GM23338 (cell line): ENCODE measurements at regions not wholly inside any gene's neighbourhood (a gene's known extent, or its start where the extent isn't known, plus 50 kb on each side); places are given as distances from the start of the nearest gene placed in this dataset.

Experiments
- ATAC-seq: fragments of 200-7000 bp; cut with Tn5 transposase; 3 replicates; pipeline ENCODE4 v1.9.1; 2020
- DNase-seq: peaks from one replicate; pipeline ENCODE4 v3.0.0-alpha.2; 2015; ENCODE audit warnings: low spot score
- H2AFZ ChIP-seq: fragments of 200-600 bp; sonication (generic); 2 replicates; pipeline ENCODE4 v1.8.0; 2016; ENCODE audit warnings: antibody characterized with exemption, mild to moderate bottlenecking, moderate library complexity
- H3F3A ChIP-seq: fragments of 200-600 bp; sonication (generic); replicated peaks from 2 replicates; pipeline ENCODE4 v1.8.0; 2017; ENCODE audit warnings: antibody characterized with exemption, mixed run types, low read depth
- H3K27ac ChIP-seq: fragments of 200-600 bp; sonication (generic); 2 replicates; pipeline ENCODE4 v1.6.1; 2016; ENCODE audit warnings: low read depth
- H3K27me3 ChIP-seq: fragments of 200-600 bp; sonication (generic); 2 replicates; pipeline ENCODE4 v1.8.0; 2016; ENCODE audit warnings: mild to moderate bottlenecking, mixed run types, moderate library complexity; ENCODE audit not compliant: insufficient read depth
- H3K36me3 ChIP-seq: fragments of 200-600 bp; sonication (generic); 2 replicates; pipeline ENCODE4 v1.8.0; 2016; ENCODE audit warnings: mild to moderate bottlenecking; ENCODE audit not compliant: insufficient read depth
- H3K4me1 ChIP-seq: fragments of 200-600 bp; sonication (generic); 2 replicates; pipeline ENCODE4 v1.8.0; 2016; ENCODE audit warnings: mild to moderate bottlenecking, moderate library complexity; ENCODE audit not compliant: insufficient read depth
- H3K4me2 ChIP-seq: fragments of 200-600 bp; sonication (generic); 2 replicates; pipeline ENCODE4 v1.7.1; 2017; ENCODE audit warnings: mixed run types
- H3K4me3 ChIP-seq: fragments of 200-600 bp; sonication (generic); 2 replicates; pipeline ENCODE4 v1.6.1; 2016; ENCODE audit warnings: mixed run types
- H3K79me2 ChIP-seq: fragments of 200-600 bp; sonication (generic); replicated peaks from 2 replicates; pipeline ENCODE4 v1.8.0; 2017; ENCODE audit warnings: mild to moderate bottlenecking; ENCODE audit not compliant: insufficient read depth
- H3K9me2 ChIP-seq: fragments of 200-600 bp; sonication (generic); 2 replicates; pipeline ENCODE4 v1.8.0; 2017; ENCODE audit not compliant: insufficient read depth
- H4K20me1 ChIP-seq: fragments of 200-600 bp; sonication (generic); replicated peaks from 2 replicates; pipeline ENCODE4 v1.8.0; 2017; ENCODE audit warnings: mild to moderate bottlenecking; ENCODE audit not compliant: insufficient read depth
- H3K27ac Mint-ChIP-seq: 2 replicates; pipeline ENCODE4 v1.8.0; 2020; ENCODE audit warnings: inconsistent platforms, mild to moderate bottlenecking, moderate library complexity, mixed read lengths
- H3K27me3 Mint-ChIP-seq: 3 replicates; pipeline ENCODE4 v1.8.0; 2022; ENCODE audit warnings: low read depth, mild to moderate bottlenecking, moderate library complexity, mixed read lengths, inconsistent platforms; ENCODE audit not compliant: insufficient read depth, poor library complexity
- H3K36me3 Mint-ChIP-seq: 3 replicates; pipeline ENCODE4 v1.8.0; 2021; ENCODE audit warnings: low read depth, mild to moderate bottlenecking, inconsistent platforms, moderate library complexity, mixed read lengths
- H3K4me1 Mint-ChIP-seq: 3 replicates; pipeline ENCODE4 v1.8.0; 2020; ENCODE audit warnings: mild to moderate bottlenecking, inconsistent platforms, mixed read lengths
- H3K4me3 Mint-ChIP-seq: 3 replicates; pipeline ENCODE4 v1.8.0; 2021; ENCODE audit warnings: moderate library complexity, mild to moderate bottlenecking, inconsistent platforms, mixed read lengths
- H3K9me3 Mint-ChIP-seq: 3 replicates; pipeline ENCODE4 v1.8.0; 2020; ENCODE audit warnings: moderate library complexity, mild to moderate bottlenecking, inconsistent platforms, mixed read lengths
- CREB1 ChIP-seq: fragments of 250-450 bp; sonication (Bioruptor Pico); IDR thresholded peaks from 2 replicates; pipeline ENCODE4 v1.5.0; 2020; ENCODE audit warnings: low read depth, mild to moderate bottlenecking, moderate library complexity
- ETS1 ChIP-seq: IDR thresholded peaks from 2 replicates; pipeline ENCODE4 v1.6.1; 2016; ENCODE audit warnings: antibody characterized with exemption
- JUNB ChIP-seq: IDR thresholded peaks from one replicate; pipeline ENCODE4 v1.6.1; 2016; ENCODE audit warnings: antibody characterized with exemption; ENCODE audit not compliant: unreplicated experiment
- ZNF114 ChIP-seq: fragments of 250-450 bp; sonication (Bioruptor Pico); IDR thresholded peaks from 2 replicates; pipeline ENCODE4 v1.5.0; 2020; ENCODE audit warnings: mild to moderate bottlenecking, moderate library complexity
- ZNF331 ChIP-seq: fragments of 250-450 bp; sonication (Bioruptor Pico); IDR thresholded peaks from 2 replicates; pipeline ENCODE4 v1.5.0; 2020; ENCODE audit warnings: low read depth, mild to moderate bottlenecking, moderate library complexity
- ZNF462 ChIP-seq: fragments of 250-450 bp; sonication (Bioruptor Pico); IDR thresholded peaks from 2 replicates; pipeline ENCODE4 v1.5.0; 2020; ENCODE audit warnings: mild to moderate bottlenecking, moderate library complexity

- DNase-seq (no peak), ATAC-seq (no peak)
- no peaks in the 10 kb centered on the region for H3K36me3 ChIP-seq
- Mint-ChIP-seq H3K27me3 (no peaks in the 10 kb centered on the region), H3K36me3 (no peaks in the 10 kb centered on the region), H3K27ac (no peak overlapping the region), H3K4me3 (no peak overlapping the region), H3K9me3 (no peaks in the 10 kb centered on the region), H3K4me1 (peaks cover 5% of the 10 kb centered on the region; the same call in 2 of the 3 replicates)
- H3K27ac ChIP-seq: no peak overlapping the region
- H2AFZ ChIP-seq: no peak overlapping the region
- H3K27me3 ChIP-seq: no peaks in the 10 kb centered on the region
- H4K20me1 ChIP-seq: no peaks in the 10 kb centered on the region
- H3K4me3 ChIP-seq: no peak overlapping the region
- H3F3A ChIP-seq: no peaks in the 10 kb centered on the region
- H3K4me2 ChIP-seq: no peak overlapping the region
- peaks cover 5% of the 10 kb centered on the region; the same call in 1 of the 2 replicates for H3K9me2 ChIP-seq
- TF ChIP-seq ZNF331 (no peak), ZNF462 (CRISPR knock-in tag) (no peak), JUNB (no peak), ZNF114 (CRISPR knock-in tag) (no peak)
- H3K79me2 ChIP-seq: no peaks in the 10 kb centered on the region
- 0 out of 2 replicates have a peak, but pooled peaks cover 2% of the 10 kb centered on the region for H3K4me1 ChIP-seq
Measured at GRCh38 chr4:19689511-19689910, 562.2 kb upstream of the SLIT2 start.

- no peaks in the 10 kb centered on the region for H3K36me3 Mint-ChIP-seq
- H3K9me3 Mint-ChIP-seq: no peaks in the 10 kb centered on the region
- Histone ChIP-seq H2AFZ (no peak overlapping the region), H3F3A (no peaks in the 10 kb centered on the region), H3K27ac (no peak overlapping the region), H3K4me3 (no peak overlapping the region), H3K9me2 (peaks cover 5% of the 10 kb centered on the region; the same call in 1 of the 2 replicates), H3K4me2 (no peak overlapping the region), H3K4me1 (no peaks in the 10 kb centered on the region), H4K20me1 (no peaks in the 10 kb centered on the region), H3K27me3 (no peaks in the 10 kb centered on the region), H3K36me3 (no peaks in the 10 kb centered on the region), H3K79me2 (no peaks in the 10 kb centered on the region)
- H3K27me3 Mint-ChIP-seq: no peaks in the 10 kb centered on the region
- no peak for DNase-seq
- no peak overlapping the region for H3K27ac Mint-ChIP-seq
- H3K4me3 Mint-ChIP-seq: no peak overlapping the region
- no peak for ATAC-seq
- no peaks in the 10 kb centered on the region for H3K4me1 Mint-ChIP-seq
- TF ChIP-seq ETS1 (no peak), CREB1 (CRISPR knock-in tag) (no peak), ZNF462 (CRISPR knock-in tag) (no peak)
Measured at GRCh38 chr4:19686456-19686855, 565.2 kb upstream of the SLIT2 start.
